ENCODE measurements at regions not wholly inside any gene's neighbourhood (a gene's known extent, or its start where the extent isn't known, plus 50 kb on each side); places are given as distances from the start of the nearest gene placed in this dataset.
A peak's percentile ranks its signal among the peaks of the same experiment; 100 is the strongest.
"Not testable (repeated sequence)": the region's sequence is repeated elsewhere in the genome, so short reads cannot be mapped to it uniquely, and the experiment has no call there.

DNA sequence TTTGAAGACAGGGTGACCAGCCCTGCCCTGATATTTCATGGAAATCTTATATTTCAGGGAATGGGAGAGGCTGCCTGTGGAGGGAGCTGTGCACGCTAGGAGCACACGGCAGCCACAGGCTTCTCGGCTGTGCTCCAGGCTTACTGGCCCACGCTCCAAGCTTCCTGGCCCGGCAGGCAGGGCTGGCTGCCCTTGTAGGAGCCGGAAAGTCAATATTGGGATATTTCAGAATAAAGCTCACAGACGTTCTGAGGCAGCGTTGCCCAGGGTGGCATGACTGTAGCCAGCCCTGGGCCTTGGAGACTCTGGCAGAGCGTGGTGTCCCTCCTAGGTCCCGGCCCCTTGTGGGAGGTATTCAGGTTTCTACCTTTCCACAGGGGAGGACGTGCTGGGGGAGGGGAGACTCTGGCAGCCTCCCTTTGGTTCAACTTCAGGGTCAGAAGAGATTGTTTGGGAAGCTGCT is 95.6 kb downstream of the NPIPB11 start:
- Mint-ChIP-seq H3K4me1 (ENCODE audit: low read depth) (peaks cover 26% of the 10 kb centered on the region), H3K4me3 (no peak overlapping the region), H3K36me3 (ENCODE audit: low read depth) (no peaks in the 10 kb centered on the region), H3K27me3 (ENCODE audit: insufficient read depth) (peaks cover 22% of the 10 kb centered on the region), H3K9me3 (no peaks in the 10 kb centered on the region), H3K27ac (no peak overlapping the region)
- no peak for DNase-seq
- TF ChIP-seq, protein P1, sequence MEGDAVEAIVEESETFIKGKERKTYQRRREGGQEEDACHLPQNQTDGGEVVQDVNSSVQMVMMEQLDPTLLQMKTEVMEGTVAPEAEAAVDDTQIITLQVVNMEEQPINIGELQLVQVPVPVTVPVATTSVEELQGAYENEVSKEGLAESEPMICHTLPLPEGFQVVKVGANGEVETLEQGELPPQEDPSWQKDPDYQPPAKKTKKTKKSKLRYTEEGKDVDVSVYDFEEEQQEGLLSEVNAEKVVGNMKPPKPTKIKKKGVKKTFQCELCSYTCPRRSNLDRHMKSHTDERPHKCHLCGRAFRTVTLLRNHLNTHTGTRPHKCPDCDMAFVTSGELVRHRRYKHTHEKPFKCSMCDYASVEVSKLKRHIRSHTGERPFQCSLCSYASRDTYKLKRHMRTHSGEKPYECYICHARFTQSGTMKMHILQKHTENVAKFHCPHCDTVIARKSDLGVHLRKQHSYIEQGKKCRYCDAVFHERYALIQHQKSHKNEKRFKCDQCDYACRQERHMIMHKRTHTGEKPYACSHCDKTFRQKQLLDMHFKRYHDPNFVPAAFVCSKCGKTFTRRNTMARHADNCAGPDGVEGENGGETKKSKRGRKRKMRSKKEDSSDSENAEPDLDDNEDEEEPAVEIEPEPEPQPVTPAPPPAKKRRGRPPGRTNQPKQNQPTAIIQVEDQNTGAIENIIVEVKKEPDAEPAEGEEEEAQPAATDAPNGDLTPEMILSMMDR (IDR thresholded peaks at IDR 0.05) = no peak

GRCh38 chr16:29310243-29310642 is 96.3 kb downstream of the NPIPB11 start:
- not testable (repeated sequence) for H3K4me3 Mint-ChIP-seq; DNase-seq; H3K9me3 Mint-ChIP-seq; H3K36me3 Mint-ChIP-seq (ENCODE audit: low read depth); H3K27ac Mint-ChIP-seq
- peaks cover 26% of the 10 kb centered on the region for H3K4me1 Mint-ChIP-seq (ENCODE audit: low read depth)
- H3K27me3 Mint-ChIP-seq (ENCODE audit: insufficient read depth) = peaks cover 22% of the 10 kb centered on the region

- not testable (repeated sequence) for H3K4me3 Mint-ChIP-seq, H3K9me3 Mint-ChIP-seq, H3K27ac Mint-ChIP-seq
These were observed 96.9 kb downstream of the NPIPB11 start for GRCh38 chr16:29309601-29310000.

DNA sequence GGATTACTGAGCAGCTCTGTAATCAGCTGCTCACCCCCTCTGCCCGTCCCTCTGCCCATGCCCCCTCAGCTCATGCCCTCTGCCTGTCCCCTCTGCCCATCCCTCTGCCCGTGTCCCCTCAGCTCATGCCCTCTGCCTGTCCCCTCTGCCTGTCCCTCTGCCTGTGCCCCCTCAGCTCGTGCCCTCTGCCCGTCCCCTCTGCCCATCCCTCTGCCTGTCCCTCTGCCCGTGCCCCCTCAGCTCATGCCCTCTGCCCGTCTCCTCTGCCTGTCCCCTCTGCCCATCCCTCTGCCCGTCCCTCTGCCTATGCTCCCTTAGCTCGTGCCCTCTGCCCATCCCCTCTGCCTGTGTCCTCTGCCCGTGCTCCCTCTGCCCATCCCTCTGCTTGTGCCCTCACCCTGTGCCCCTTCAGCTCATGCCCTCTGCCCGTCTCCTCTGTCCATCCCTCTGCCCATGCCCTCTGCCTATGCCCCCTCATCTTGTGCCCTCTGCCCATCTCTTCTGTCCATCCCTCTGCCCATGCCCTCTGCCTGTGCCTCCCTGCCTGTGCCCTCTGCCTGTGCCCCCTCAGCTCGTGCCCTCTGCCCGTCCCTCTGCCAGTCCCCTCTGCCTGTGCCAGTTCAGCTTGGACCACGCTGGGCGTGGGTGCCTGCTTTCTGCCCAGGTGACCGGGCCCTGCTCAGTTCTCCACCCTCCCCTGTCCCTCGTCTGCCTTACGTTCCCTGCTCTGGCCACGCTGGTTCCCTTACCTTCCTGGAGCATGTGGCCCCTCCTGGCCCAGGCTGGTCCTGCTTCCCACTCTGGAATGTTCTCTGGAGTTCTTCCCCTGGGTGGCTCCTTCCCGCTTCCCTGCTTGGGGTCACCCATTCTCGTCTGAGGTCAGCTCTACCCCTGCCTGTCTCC is 97.6 kb downstream of the NPIPB11 start:
- Mint-ChIP-seq H3K4me3 (no peak overlapping the region), H3K9me3 (no peaks in the 10 kb centered on the region), H3K27ac (peak overlapping the region; percentile 38; the same call in 1 of the 2 replicates), H3K4me1 (ENCODE audit: low read depth) (peaks cover 26% of the 10 kb centered on the region), H3K36me3 (ENCODE audit: low read depth) (no peaks in the 10 kb centered on the region), H3K27me3 (ENCODE audit: insufficient read depth) (peaks cover 23% of the 10 kb centered on the region)
- TF ChIP-seq, protein P1 (IDR thresholded peaks at IDR 0.05) = no peak
- DNase-seq = no peak

More at GRCh38 chr16:29309601-29310000, 96.9 kb downstream of the NPIPB11 start:
- not testable (repeated sequence) for H3K36me3 Mint-ChIP-seq (ENCODE audit: low read depth); DNase-seq
- H3K27me3 Mint-ChIP-seq (ENCODE audit: insufficient read depth) = peaks cover 22% of the 10 kb centered on the region
- H3K4me1 Mint-ChIP-seq (ENCODE audit: low read depth) = peaks cover 26% of the 10 kb centered on the region

DNA sequence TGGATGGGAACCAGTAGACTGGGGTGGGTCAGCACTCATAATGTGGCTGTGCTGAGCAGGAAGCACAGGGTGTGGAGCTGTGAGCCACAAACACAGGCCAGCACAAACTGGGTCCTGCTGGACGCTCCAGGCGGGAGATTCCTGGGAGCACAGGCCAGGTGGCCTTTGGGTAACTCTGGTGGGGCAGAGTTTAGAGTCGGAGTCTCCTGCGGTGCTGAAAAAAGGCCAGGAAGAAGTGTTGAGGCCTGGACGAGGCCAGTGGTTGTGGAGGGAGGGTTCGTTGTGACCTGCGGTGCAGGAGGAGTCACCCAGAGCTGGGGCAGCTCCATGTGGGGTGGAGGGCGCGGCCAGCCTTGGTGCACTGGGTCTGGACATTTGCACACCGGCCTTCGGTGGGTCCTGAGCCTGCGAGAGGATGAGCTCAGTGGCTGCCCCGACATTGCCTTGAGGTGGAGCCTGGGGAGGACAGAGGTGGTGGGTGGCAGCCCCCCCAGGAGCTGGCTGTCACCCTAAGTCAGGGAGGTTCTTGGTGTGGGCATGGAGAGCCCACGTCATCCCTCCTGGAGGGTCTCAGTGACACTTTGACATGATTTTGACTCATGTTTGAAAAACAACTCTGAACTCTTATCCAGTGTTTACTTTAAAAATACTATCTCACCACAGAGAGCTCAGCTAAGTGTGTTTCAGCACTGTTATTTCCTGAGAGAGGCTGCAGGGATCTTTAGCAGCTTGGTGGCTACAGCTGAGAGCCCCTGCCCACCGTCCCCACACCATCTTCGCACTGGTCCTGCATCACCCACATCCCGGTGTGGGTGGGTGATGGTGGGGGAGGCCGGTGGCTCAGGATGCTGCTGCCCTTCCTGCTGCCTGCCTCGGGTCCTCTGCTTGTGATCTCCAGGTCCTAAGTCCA is 98.7 kb downstream of the NPIPB11 start:
- no peaks in the 10 kb centered on the region for H3K36me3 Mint-ChIP-seq (ENCODE audit: low read depth)
- H3K27me3 Mint-ChIP-seq (ENCODE audit: insufficient read depth) = peaks cover 18% of the 10 kb centered on the region
- DNase-seq = peak; percentile 17
- no peak overlapping the region for H3K4me3 Mint-ChIP-seq
- TF ChIP-seq, protein P1 (IDR thresholded peaks at IDR 0.05) = no peak
- peaks cover 26% of the 10 kb centered on the region for H3K4me1 Mint-ChIP-seq (ENCODE audit: low read depth)
- H3K27ac Mint-ChIP-seq = peak overlapping the region; percentile 37; the same call in 1 of the 2 replicates
- H3K9me3 Mint-ChIP-seq = no peaks in the 10 kb centered on the region

DNA sequence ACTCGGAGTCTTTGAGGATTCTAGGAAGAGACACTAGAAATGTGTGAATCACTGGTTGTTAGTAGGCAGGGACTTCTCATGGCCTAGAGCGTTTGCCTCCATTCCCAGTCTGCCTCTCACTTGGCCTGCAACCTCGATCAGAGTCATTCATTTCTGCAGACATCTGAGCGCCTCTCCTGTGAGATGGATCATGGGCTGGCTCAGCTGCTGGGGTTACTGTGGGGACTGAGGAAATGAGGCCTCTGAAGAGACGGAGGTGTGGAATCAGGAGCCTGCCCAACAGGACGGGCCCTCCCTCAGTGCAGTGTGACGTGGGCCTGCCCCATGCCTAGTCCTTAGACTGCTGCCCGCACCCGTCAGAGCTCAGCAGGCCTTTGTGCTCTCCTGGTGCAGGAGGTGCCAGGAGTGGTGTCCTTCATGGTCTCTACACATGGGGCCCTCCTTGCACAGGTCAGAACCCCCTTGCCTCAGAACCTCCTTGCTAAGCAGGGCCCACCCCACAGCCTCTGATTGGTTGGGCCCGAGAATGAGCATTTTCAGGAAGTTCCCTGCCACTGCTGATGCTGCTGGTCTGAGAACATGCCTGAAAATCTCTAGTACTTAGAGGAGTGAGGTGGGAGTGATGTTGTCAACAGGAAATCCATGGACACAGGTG is 99.4 kb downstream of the NPIPB11 start:
- TF ChIP-seq, protein P1 (IDR thresholded peaks at IDR 0.05) = no peak

More for the DNA sequence above, 99.4 kb downstream of the NPIPB11 start:
- no peak overlapping the region for H3K4me3 Mint-ChIP-seq
- H3K9me3 Mint-ChIP-seq = no peaks in the 10 kb centered on the region
- DNase-seq = peak; percentile 72
- peak overlapping the region; percentile 26; the same call in 1 of the 2 replicates for H3K27ac Mint-ChIP-seq
- H3K27me3 Mint-ChIP-seq (ENCODE audit: insufficient read depth) = peaks cover 18% of the 10 kb centered on the region
- H3K36me3 Mint-ChIP-seq (ENCODE audit: low read depth) = no peaks in the 10 kb centered on the region
- H3K4me1 Mint-ChIP-seq (ENCODE audit: low read depth) = peaks cover 26% of the 10 kb centered on the region

All from HFFc6 (cell line).